Stimulated activated memory B cell treated with anti-CD40 and anti-IgM and Interleukin-4, amounts not matched to agents 10 μg/mL and 1 μg/mL and 100 μg/mL, for 72 hours (primary cell): ENCODE measurements at regions not wholly inside any gene's neighbourhood (a gene's known extent, or its start where the extent isn't known, plus 50 kb on each side); places are given as distances from the start of the nearest gene placed in this dataset.

ENCODE experiments used
- ATAC-seq: fragments of 150-1000 bp; cut with Tn5 transposase; 2 replicates; pipeline ENCODE4 v1.10.0; 2021
- H3K27ac Mint-ChIP-seq: one replicate; pipeline ENCODE4 v1.8.0; 2022; ENCODE audit warnings: mild to moderate bottlenecking, mixed read lengths
- H3K27me3 Mint-ChIP-seq: one replicate; pipeline ENCODE4 v1.8.0; 2022; ENCODE audit warnings: mixed read lengths
- H3K36me3 Mint-ChIP-seq: one replicate; pipeline ENCODE4 v1.8.0; 2022; ENCODE audit warnings: mixed read lengths
- H3K4me1 Mint-ChIP-seq: one replicate; pipeline ENCODE4 v1.8.0; 2022; ENCODE audit warnings: mixed read lengths
- H3K4me3 Mint-ChIP-seq: one replicate; pipeline ENCODE4 v1.8.0; 2022; ENCODE audit warnings: mild to moderate bottlenecking, moderate library complexity, mixed read lengths
- H3K9me3 Mint-ChIP-seq: one replicate; pipeline ENCODE4 v1.8.0; 2022; ENCODE audit warnings: mixed read lengths

DNA sequence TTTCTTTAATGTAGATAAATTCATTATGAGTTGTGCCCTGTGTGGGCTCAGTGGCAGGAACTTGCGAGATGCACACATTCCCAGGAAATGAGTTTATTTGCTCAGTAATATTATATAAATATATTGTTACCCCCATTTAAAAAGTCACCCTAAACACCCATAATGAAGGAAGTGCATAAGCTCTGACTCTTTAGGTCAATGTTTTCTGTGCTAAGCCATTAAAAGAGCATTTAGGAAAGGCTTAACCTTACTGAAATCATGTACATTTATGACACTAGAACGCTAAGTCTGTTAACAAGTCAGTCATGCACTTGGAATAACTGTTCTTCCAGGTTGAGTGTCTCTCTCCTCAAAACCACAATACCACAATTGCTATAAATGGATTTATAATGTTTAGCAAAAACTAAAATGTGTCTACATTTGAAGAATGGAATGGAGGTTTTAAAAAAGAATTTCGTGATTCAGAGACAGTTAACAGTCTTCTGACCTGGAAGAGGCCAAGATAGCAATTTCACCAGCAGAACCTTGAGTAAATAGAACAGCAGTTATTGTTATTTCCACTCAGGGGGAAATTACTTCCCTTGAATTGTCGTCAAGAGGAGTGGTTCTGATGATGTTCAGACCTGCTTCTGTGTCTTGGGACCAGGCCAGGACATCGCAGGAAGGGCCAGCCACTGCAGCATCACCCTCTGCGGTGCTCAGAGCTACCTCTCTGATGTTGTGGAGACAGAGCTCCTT, 91.1 kb upstream of the VEGFC start:
- Mint-ChIP-seq H3K27ac (no peak overlapping the region), H3K9me3 (no peaks in the 10 kb centered on the region), H3K27me3 (no peaks in the 10 kb centered on the region), H3K4me1 (no peaks in the 10 kb centered on the region), H3K4me3 (no peak overlapping the region), H3K36me3 (no peaks in the 10 kb centered on the region)
- no peak for ATAC-seq

GRCh38 chr4:176885224-176885623, 92.5 kb upstream of the VEGFC start:
- Mint-ChIP-seq H3K4me3 (no peak overlapping the region), H3K9me3 (no peaks in the 10 kb centered on the region), H3K36me3 (no peaks in the 10 kb centered on the region), H3K27me3 (no peaks in the 10 kb centered on the region), H3K4me1 (no peaks in the 10 kb centered on the region), H3K27ac (no peak overlapping the region)
- ATAC-seq = no peak

- ATAC-seq = no peak
Measured at GRCh38 chr4:176886135-176886534, 93.4 kb upstream of the VEGFC start.

DNA sequence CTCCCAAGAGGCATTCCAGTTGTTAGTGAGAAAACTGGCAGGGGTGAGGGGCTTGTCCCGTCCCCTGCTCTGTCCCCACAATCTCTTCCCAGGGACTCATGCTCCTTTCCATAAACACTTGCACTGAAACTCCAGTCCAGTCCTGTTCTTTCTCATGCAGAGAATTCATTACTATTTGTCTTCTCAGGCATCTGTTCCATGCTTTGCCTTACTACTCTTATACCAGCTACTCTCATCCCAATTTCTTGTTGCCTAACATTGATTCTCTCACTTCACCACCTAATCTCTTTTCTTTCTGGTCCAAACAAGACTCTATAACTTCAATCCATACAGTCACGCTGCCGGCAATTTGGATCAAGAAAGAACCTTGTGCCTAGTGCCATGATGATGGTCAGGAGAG, 97.1 kb upstream of the VEGFC start:
- Mint-ChIP-seq H3K4me3 (no peak overlapping the region), H3K27me3 (no peaks in the 10 kb centered on the region), H3K27ac (no peak overlapping the region), H3K4me1 (no peaks in the 10 kb centered on the region), H3K36me3 (no peaks in the 10 kb centered on the region), H3K9me3 (no peaks in the 10 kb centered on the region)
- no peak for ATAC-seq

More at GRCh38 chr4:176886135-176886534, 93.4 kb upstream of the VEGFC start:
- H3K27me3 Mint-ChIP-seq = no peaks in the 10 kb centered on the region
- H3K27ac Mint-ChIP-seq = no peak overlapping the region
- H3K4me1 Mint-ChIP-seq = no peaks in the 10 kb centered on the region
- H3K36me3 Mint-ChIP-seq = no peaks in the 10 kb centered on the region
- H3K4me3 Mint-ChIP-seq = no peak overlapping the region
- H3K9me3 Mint-ChIP-seq = no peaks in the 10 kb centered on the region

DNA sequence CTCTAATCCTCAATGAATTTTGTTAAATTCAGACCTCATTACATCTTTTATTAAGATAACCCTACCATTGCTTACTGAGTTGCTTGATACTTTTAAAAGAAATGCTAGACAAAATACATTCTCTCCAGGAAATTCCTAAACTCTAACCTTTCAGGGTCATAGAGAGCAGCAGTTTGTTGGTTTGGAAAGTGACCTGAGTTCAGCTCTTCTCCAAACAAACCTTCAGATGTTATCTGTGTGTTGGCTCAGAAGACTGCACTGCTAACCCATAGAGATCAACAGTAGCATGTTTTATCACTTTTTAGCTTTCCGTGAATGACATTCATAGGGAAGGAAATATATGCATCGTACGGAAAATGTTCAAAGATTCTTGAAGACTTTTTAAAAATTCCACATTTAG, 101.8 kb upstream of the VEGFC start:
- H3K27me3 Mint-ChIP-seq = no peaks in the 10 kb centered on the region
- no peaks in the 10 kb centered on the region for H3K4me1 Mint-ChIP-seq
- no peaks in the 10 kb centered on the region for H3K9me3 Mint-ChIP-seq
- no peak overlapping the region for H3K4me3 Mint-ChIP-seq
- no peaks in the 10 kb centered on the region for H3K36me3 Mint-ChIP-seq
- no peak for ATAC-seq
- H3K27ac Mint-ChIP-seq = no peak overlapping the region

GRCh38 chr4:176896211-176896610, 103.5 kb upstream of the VEGFC start:
- Mint-ChIP-seq H3K4me1 (no peaks in the 10 kb centered on the region), H3K27ac (no peak overlapping the region)
- ATAC-seq = no peak

GRCh38 chr4:176897226-176897625, 104.5 kb upstream of the VEGFC start:
- Mint-ChIP-seq H3K4me1 (no peaks in the 10 kb centered on the region), H3K27ac (no peak overlapping the region), H3K9me3 (no peaks in the 10 kb centered on the region), H3K27me3 (no peaks in the 10 kb centered on the region), H3K4me3 (no peak overlapping the region), H3K36me3 (no peaks in the 10 kb centered on the region)
- no peak for ATAC-seq

More at GRCh38 chr4:176896211-176896610, 103.5 kb upstream of the VEGFC start:
- no peaks in the 10 kb centered on the region for H3K27me3 Mint-ChIP-seq
- H3K36me3 Mint-ChIP-seq = no peaks in the 10 kb centered on the region
- no peaks in the 10 kb centered on the region for H3K9me3 Mint-ChIP-seq
- H3K4me3 Mint-ChIP-seq = no peak overlapping the region

- no peak overlapping the region for H3K4me3 Mint-ChIP-seq
- H3K27me3 Mint-ChIP-seq = no peaks in the 10 kb centered on the region
- ATAC-seq = no peak
- H3K27ac Mint-ChIP-seq = no peak overlapping the region
- no peaks in the 10 kb centered on the region for H3K9me3 Mint-ChIP-seq
- H3K4me1 Mint-ChIP-seq = no peaks in the 10 kb centered on the region
- no peaks in the 10 kb centered on the region for H3K36me3 Mint-ChIP-seq
Measured at GRCh38 chr4:176898791-176899190, 106.1 kb upstream of the VEGFC start.

DNA sequence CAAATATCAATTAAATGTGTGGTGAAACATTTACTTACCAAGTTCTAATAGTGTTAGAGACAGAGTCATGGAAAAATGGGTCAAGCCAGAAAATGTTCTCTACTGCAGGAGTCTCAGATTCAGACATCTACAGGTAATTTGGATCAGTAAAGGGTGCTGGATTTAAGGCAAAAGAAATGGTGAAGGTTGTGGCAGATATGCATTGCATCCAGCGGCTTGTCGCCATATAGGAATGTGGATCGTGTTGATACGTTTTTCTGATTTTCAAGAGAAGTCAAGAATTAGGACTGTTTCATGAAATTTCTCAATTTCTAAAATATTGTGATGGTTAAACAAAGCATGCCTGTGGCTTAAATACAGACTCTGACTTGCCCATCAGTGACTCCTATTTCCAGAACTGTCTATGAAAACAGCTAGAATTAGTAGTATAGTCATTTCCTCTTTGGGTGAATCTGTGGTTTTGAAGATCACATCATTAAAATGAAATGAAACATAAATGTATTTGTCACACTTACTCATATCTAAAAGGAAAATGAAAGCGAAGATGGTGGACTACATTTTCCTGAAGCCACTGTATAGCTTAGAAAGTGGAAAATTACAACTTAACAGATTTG, 110.1 kb upstream of the VEGFC start:
- H3K36me3 Mint-ChIP-seq = no peaks in the 10 kb centered on the region
- H3K4me1 Mint-ChIP-seq = no peaks in the 10 kb centered on the region
- ATAC-seq = no peak
- no peak overlapping the region for H3K4me3 Mint-ChIP-seq
- no peaks in the 10 kb centered on the region for H3K9me3 Mint-ChIP-seq
- no peaks in the 10 kb centered on the region for H3K27me3 Mint-ChIP-seq
- H3K27ac Mint-ChIP-seq = no peak overlapping the region

DNA sequence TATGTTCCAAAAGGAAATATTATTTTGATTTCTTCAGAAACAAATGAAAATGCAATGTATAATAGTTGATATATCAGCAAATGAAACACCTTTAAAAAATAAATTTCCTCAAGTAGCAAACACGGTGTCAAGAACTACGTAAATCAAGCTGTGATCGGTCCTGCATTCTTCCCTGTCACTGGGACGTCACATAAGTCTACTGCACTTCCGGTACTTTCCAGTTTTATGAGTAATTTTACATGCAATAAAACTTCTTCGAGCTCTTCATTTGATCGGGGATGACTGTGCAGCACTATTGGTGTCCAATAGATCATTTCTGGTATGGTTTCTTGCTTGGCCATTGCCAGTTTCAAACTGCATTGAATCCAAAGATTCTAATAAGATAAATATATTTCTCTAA, 114.0 kb upstream of the VEGFC start:
- H3K4me1 Mint-ChIP-seq = no peaks in the 10 kb centered on the region
- H3K4me3 Mint-ChIP-seq = no peak overlapping the region
- no peak for ATAC-seq
- H3K27me3 Mint-ChIP-seq = no peaks in the 10 kb centered on the region
- H3K27ac Mint-ChIP-seq = no peak overlapping the region
- H3K36me3 Mint-ChIP-seq = no peaks in the 10 kb centered on the region
- H3K9me3 Mint-ChIP-seq = no peaks in the 10 kb centered on the region

- H3K9me3 Mint-ChIP-seq = peaks cover 3% of the 10 kb centered on the region
- H3K4me1 Mint-ChIP-seq = no peaks in the 10 kb centered on the region
- no peak overlapping the region for H3K4me3 Mint-ChIP-seq
- ATAC-seq = no peak
- no peak overlapping the region for H3K27ac Mint-ChIP-seq
- H3K36me3 Mint-ChIP-seq = no peaks in the 10 kb centered on the region
- H3K27me3 Mint-ChIP-seq = no peaks in the 10 kb centered on the region
Measured at GRCh38 chr4:176910646-176911045, 117.9 kb upstream of the VEGFC start.

DNA sequence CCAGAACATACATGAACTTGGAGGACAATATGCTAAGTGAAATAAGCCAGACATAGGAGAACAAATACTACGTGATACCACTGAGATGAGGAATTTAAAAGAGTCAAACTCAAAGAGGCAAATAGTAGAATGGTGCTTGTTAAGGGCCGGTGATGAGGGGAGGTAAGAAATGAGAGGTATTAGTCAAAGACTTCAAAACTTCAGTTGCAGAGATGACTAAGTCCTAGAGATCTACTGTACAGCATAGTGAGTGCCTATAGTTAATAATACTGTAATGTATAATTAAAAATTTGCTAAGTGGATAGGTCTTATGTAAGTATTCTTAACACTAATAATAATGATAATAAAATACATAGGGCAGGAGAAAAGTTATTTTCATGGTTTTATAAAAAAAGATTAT, 126.9 kb upstream of the VEGFC start:
- H3K36me3 Mint-ChIP-seq = no peaks in the 10 kb centered on the region
- no peaks in the 10 kb centered on the region for H3K27me3 Mint-ChIP-seq
- H3K27ac Mint-ChIP-seq = no peak overlapping the region
- ATAC-seq = no peak
- H3K9me3 Mint-ChIP-seq = peaks cover 3% of the 10 kb centered on the region
- no peak overlapping the region for H3K4me3 Mint-ChIP-seq
- H3K4me1 Mint-ChIP-seq = no peaks in the 10 kb centered on the region

DNA sequence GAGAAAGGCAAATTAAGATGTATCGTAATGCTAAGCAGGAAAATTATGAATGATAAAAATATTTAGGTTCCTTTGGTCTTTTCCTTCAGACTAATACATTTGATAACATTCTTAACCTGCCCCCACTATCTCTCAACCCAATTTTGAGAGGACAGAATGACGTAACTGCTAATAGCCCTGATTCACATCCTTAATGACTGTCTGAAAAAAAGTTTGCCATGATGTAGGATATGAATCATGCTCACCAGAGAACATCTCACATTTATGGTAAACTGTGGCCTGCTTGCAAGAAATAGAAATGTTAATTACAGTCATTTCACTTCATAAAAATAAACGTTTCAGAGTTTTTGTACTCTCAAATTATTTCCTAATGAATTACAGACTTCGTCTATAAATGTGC, 128.0 kb upstream of the VEGFC start:
- Mint-ChIP-seq H3K4me1 (no peaks in the 10 kb centered on the region), H3K4me3 (no peak overlapping the region), H3K27ac (no peak overlapping the region), H3K27me3 (no peaks in the 10 kb centered on the region), H3K36me3 (no peaks in the 10 kb centered on the region), H3K9me3 (peaks cover 3% of the 10 kb centered on the region)
- ATAC-seq = no peak

DNA sequence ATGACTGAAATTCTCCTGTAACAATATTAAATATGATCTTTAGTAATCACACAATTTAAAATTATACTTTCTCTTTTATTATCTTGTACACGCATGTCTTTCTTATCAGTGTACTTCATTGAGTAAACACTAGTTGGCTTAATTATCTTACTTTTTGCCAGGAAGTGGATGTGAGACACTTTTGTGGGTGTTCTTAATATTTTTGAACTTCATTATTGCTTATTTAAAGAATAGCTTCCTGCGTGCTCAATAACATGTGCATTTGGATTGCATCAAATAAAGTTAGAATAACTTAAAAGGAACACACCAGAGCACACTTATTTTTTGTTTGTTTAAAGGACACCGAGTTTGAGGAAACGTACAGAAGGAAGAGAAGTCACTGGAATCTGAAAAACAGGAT, 128.5 kb upstream of the VEGFC start:
- Mint-ChIP-seq H3K27me3 (no peaks in the 10 kb centered on the region), H3K27ac (no peak overlapping the region), H3K36me3 (no peaks in the 10 kb centered on the region), H3K9me3 (peaks cover 3% of the 10 kb centered on the region), H3K4me3 (no peak overlapping the region), H3K4me1 (no peaks in the 10 kb centered on the region)
- ATAC-seq = no peak

DNA sequence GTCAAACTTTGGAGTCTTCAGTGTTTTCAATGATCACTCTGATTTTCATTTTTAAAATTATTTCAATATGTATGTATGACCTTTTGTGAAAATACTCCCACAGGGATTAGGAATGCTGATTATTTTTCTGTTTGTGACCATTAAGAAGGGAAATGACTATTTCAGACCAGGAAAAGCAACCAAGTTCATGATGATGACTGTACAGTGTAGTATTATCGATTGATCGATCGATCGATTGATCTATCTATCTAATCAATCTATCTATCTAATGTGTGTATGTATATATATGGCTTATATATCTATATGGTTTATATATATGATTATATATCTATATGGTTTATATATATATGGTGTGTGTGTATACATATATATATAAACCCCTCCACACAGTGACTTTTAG, 131.5 kb upstream of the VEGFC start:
- Mint-ChIP-seq H3K4me1 (no peaks in the 10 kb centered on the region), H3K27ac (no peak overlapping the region), H3K9me3 (no peaks in the 10 kb centered on the region), H3K4me3 (no peak overlapping the region), H3K36me3 (no peaks in the 10 kb centered on the region), H3K27me3 (no peaks in the 10 kb centered on the region)
- no peak for ATAC-seq

DNA sequence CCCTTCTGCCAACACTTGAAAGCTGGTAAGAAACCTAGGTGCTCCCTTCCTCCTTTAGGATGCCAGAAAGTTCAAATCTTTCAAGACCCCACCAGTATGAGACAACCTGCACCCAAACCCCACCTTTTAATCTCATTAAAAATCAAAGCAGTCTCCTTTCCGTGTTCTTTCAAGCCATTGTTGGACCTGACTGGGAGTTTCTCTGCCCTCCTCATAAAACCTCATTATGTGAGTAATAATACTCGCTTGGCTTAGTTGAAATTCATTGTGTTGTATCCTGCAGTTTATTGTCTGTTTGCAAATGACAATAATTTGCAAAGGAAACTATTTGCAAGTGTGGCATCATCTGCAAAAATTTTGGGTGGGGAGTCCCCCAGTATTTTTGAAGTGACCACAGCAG, 133.2 kb upstream of the VEGFC start:
- ATAC-seq = no peak
- Mint-ChIP-seq H3K36me3 (no peaks in the 10 kb centered on the region), H3K9me3 (no peaks in the 10 kb centered on the region), H3K4me3 (no peak overlapping the region), H3K27ac (no peak overlapping the region), H3K4me1 (no peaks in the 10 kb centered on the region), H3K27me3 (no peaks in the 10 kb centered on the region)
